Endothelial cell (in vitro differentiated cells): ENCODE measurements at regions not wholly inside any gene's neighbourhood (a gene's known extent, or its start where the extent isn't known, plus 50 kb on each side); places are given as distances from the start of the nearest gene placed in this dataset.
A peak's percentile ranks its signal among the peaks of the same experiment; 100 is the strongest.

Source experiments
- DNase-seq: peaks from one replicate; pipeline ENCODE4 v3.0.0; 2021; ENCODE audit warnings: low spot score
- H3K27ac Mint-ChIP-seq: one replicate; pipeline ENCODE4 v1.8.0; 2021; ENCODE audit warnings: mixed read lengths, inconsistent platforms; ENCODE audit not compliant: unreplicated experiment
- H3K27me3 Mint-ChIP-seq: one replicate; pipeline ENCODE4 v1.8.0; 2021; ENCODE audit warnings: mild to moderate bottlenecking, moderate library complexity, mixed read lengths, inconsistent platforms; ENCODE audit not compliant: unreplicated experiment
- H3K36me3 Mint-ChIP-seq: one replicate; pipeline ENCODE4 v1.8.0; 2021; ENCODE audit warnings: mild to moderate bottlenecking, low read depth, mixed read lengths, inconsistent platforms; ENCODE audit not compliant: unreplicated experiment
- H3K4me1 Mint-ChIP-seq: one replicate; pipeline ENCODE4 v1.8.0; 2021; ENCODE audit warnings: mild to moderate bottlenecking, mixed read lengths, inconsistent platforms; ENCODE audit not compliant: unreplicated experiment
- H3K4me3 Mint-ChIP-seq: one replicate; pipeline ENCODE4 v1.8.0; 2021; ENCODE audit warnings: mild to moderate bottlenecking, mixed read lengths, inconsistent platforms; ENCODE audit not compliant: unreplicated experiment
- H3K9me3 Mint-ChIP-seq: one replicate; pipeline ENCODE4 v1.8.0; 2021; ENCODE audit warnings: mixed read lengths, inconsistent platforms; ENCODE audit not compliant: unreplicated experiment
- CTCF ChIP-seq: fragments of 200-600 bp; sonication (generic); IDR thresholded peaks from one replicate; pipeline ENCODE4 v1.5.0; 2021; ENCODE audit warnings: antibody characterized with exemption; ENCODE audit not compliant: unreplicated experiment

DNA sequence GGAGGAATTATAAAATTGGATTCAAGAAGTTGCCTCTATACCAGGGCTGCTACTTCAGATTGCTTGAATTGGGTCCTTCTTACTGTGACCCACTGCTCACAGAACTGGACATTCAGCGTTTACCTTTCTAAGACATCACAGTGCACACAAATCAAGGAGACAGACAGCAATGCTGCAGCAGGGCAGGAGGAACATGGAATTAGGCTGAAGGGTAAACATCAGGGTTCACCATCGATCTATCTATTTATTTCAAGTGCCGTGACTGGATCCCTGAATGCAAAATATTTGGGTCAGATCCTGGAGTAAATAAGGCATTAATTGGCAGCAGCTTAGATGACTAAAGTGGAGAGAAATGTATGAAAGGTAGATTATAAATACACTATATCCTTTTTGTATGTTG is 76.9 kb upstream of the HMGA2 start:
- Mint-ChIP-seq H3K4me1 (peaks cover 29% of the 10 kb centered on the region), H3K27me3 (peaks cover 5% of the 10 kb centered on the region), H3K4me3 (no peak overlapping the region), H3K36me3 (peaks cover 3% of the 10 kb centered on the region), H3K9me3 (no peaks in the 10 kb centered on the region), H3K27ac (no peak overlapping the region)
- TF ChIP-seq CTCF, result no peak
- no peak for DNase-seq

DNA sequence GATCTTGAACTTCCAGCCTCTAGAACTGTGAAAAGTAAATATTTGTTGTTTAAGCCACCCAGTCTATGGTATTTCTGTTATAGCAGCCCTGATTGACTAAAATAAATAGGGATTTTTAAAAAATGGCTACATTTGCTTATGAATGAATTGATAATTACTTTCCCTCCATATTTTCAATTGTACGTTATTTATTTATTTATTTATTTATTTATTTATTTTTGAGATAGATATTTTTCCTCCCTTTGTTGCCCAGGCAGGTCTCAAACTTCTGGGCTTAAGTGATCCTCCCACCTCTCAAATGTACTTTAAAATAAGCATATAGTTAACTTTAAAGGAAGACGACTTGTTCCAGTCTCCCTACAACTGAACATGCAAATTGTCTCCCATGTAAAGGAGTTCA is 76.0 kb upstream of the HMGA2 start:
- no peak for TF ChIP-seq CTCF
- Mint-ChIP-seq H3K9me3 (no peaks in the 10 kb centered on the region), H3K27me3 (no peaks in the 10 kb centered on the region), H3K36me3 (peaks cover 3% of the 10 kb centered on the region), H3K4me3 (no peak overlapping the region), H3K4me1 (peaks cover 22% of the 10 kb centered on the region), H3K27ac (no peak overlapping the region)
- DNase-seq, result no peak

- no peaks in the 10 kb centered on the region for H3K27me3 Mint-ChIP-seq
- H3K4me3 Mint-ChIP-seq, result no peak overlapping the region
- H3K9me3 Mint-ChIP-seq, result no peaks in the 10 kb centered on the region
- no peak for TF ChIP-seq CTCF
- peak overlapping the region; percentile 1 for H3K27ac Mint-ChIP-seq
- H3K4me1 Mint-ChIP-seq, result peaks cover 14% of the 10 kb centered on the region
- DNase-seq, result no peak
- H3K36me3 Mint-ChIP-seq, result no peaks in the 10 kb centered on the region
These were observed 70.0 kb upstream of the HMGA2 start for GRCh38 chr12:65754290-65754689.

DNA sequence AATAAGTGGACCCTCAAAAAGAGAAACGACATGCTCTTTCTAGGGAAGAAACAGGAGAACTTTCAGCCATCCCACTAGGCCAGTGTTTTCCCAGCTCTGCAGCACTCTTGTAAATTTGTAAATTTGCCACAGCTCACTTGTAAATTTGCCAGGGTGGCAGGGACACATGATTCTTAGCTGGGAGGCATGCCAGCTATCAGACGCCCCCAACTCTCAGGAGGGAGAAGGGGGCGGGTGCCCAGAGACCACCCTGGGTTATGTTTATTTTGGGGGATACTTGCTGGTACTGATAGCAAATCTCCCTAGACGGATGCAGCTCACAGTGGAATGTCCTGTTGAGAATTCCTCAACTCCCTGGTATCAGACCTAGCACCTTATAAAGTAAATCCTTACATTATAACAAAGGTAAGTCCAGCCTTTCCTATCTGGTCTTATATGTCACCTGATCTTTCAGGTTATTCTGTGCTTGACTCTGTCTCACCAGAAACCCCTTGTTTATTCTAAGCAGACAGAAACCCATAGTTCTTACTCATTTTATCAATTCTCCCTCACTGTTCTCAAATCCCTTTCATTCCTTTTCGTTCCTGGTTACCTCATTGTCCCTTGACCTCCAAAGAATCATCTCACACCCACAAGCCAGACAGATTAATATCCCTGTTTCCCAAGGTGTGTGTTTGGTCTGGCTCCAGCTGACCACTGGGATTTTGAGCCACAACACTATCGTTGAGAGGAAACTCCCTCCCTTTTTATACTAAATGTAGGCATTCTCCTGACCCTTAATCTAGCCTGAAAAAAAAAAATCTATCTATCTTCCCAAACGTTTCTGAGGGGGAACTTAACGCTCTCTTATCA is 69.3 kb upstream of the HMGA2 start:
- DNase-seq, result no peak
- no peaks in the 10 kb centered on the region for H3K27me3 Mint-ChIP-seq
- no peak for TF ChIP-seq CTCF

DNA sequence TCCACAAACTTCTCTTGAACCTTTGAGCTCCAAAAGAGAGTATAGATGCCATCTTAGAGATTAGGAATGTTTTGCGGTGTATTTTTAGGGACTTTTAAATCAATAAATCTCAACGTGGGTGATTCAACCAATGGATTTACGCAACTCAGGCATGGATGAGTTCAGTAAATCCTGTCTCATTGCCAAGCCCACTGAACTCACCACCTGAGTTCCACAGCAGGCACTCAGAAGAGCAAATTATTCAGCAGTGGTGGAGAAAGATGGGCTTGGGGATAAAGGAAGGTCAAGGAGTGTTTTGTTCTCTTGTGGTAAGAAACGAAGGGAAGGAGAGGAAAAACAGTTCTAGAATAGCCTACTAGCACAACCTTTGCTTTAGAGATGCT is 68.7 kb upstream of the HMGA2 start:
- H3K27ac Mint-ChIP-seq, result peak overlapping the region; percentile 69
- no peak for DNase-seq
- peaks cover 8% of the 10 kb centered on the region for H3K4me1 Mint-ChIP-seq
- no peaks in the 10 kb centered on the region for H3K36me3 Mint-ChIP-seq
- no peak overlapping the region for H3K4me3 Mint-ChIP-seq
- TF ChIP-seq CTCF, result no peak
- no peaks in the 10 kb centered on the region for H3K9me3 Mint-ChIP-seq
- no peaks in the 10 kb centered on the region for H3K27me3 Mint-ChIP-seq

More for the DNA sequence above, 69.3 kb upstream of the HMGA2 start:
- Mint-ChIP-seq H3K4me1 (peaks cover 8% of the 10 kb centered on the region), H3K9me3 (no peaks in the 10 kb centered on the region), H3K27ac (peak overlapping the region; percentile 69), H3K4me3 (no peak overlapping the region), H3K36me3 (no peaks in the 10 kb centered on the region)
